ENCODE measurements at regions not wholly inside any gene's neighbourhood (a gene's known extent, or its start where the extent isn't known, plus 50 kb on each side); places are given as distances from the start of the nearest gene placed in this dataset.

GRCh38 chr6:105567140-105567539 lies 164.3 kb upstream of the PREP start:
- Histone ChIP-seq H3K27me3 (ENCODE audit: insufficient read depth) (no peaks in the 10 kb centered on the region), H3K9ac (no peak overlapping the region), H3K4me1 (ENCODE audit: control insufficient read depth in 1 of 2, insufficient read depth in 2 of 2, low read depth in 1 of 2, low read length in 1 of 2) (peaks cover 0 to 5% of the 10 kb centered on the region in 2 experiments; a peak in 1 of 4 replicates), H3F3A (replicated peaks; ENCODE audit: insufficient read depth) (peaks cover 3% of the 10 kb centered on the region), H3K4me2 (no peak overlapping the region), H3K9me3 (no peaks in the 10 kb centered on the region), H3K4me3 (ENCODE audit: low read depth in 2 of 2, low read length in 1 of 2) (no peak overlapping the region), H3K36me3 (replicated peaks in 1 of 2; ENCODE audit: control insufficient read depth in 1 of 2, insufficient read depth in 2 of 2, low read length in 1 of 2) (no peaks in the 10 kb centered on the region), H3K9me2 (no peaks in the 10 kb centered on the region), H3K27ac (ENCODE audit: low read depth in 2 of 2, low read length in 1 of 2) (peak overlapping the region in 1 of 2 experiments; percentile 24; a peak in 1 of 4 replicates), H3K79me2 (ENCODE audit: insufficient read depth) (no peaks in the 10 kb centered on the region), H4K20me1 (ENCODE audit: insufficient read depth) (no peaks in the 10 kb centered on the region), H2AFZ (ENCODE audit: low read depth) (no peak overlapping the region)
- TF ChIP-seq MXI1 (IDR thresholded peaks at IDR 0.05; ENCODE audit: low read depth, low read length), result no peak
- no peak for TF ChIP-seq RXRA (IDR thresholded peaks at IDR 0.05; ENCODE audit: borderline replicate concordance, low read depth)
- no peak for TF ChIP-seq YY1 (IDR thresholded peaks at IDR 0.05; ENCODE audit: low read depth)
- no peak for TF ChIP-seq JUND (IDR thresholded peaks at IDR 0.05)
- TF ChIP-seq POLR2AphosphoS5 (IDR thresholded peaks at IDR 0.05; ENCODE audit: low read depth, low read length), result no peak
- no peak for TF ChIP-seq GABPA (IDR thresholded peaks at IDR 0.05; ENCODE audit: low read depth)
- TF ChIP-seq SMC3 (IDR thresholded peaks at IDR 0.05; ENCODE audit: low read depth, low read length), result no peak
- TF ChIP-seq MAX (IDR thresholded peaks at IDR 0.05; ENCODE audit: low read depth), result no peak
- TF ChIP-seq ELF1 (IDR thresholded peaks at IDR 0.05), result no peak
- TF ChIP-seq TEAD4 (IDR thresholded peaks at IDR 0.05; ENCODE audit: borderline replicate concordance, insufficient read depth), result no peak
- CTCF ChIA-PET, result interaction anchor here (1.0 kb wide), 1 partner anchor 430 kb away, joined by 3 read pairs; no protein-coding TSS in a partner anchor
- no peak for DNase-seq
- POLR2A ChIA-PET, result no interaction called here
- WGBS (ENCODE audit: low lambda C conversion rate), result 30% methylated on average over 4 of the region's 4 CpGs

- POLR2A ChIA-PET, result no interaction called here
Measured at GRCh38 chr6:105566503-105566902, 163.6 kb upstream of the PREP start.

More at GRCh38 chr6:105566503-105566902, 163.6 kb upstream of the PREP start:
- no peaks in the 10 kb centered on the region for H3K79me2 ChIP-seq (ENCODE audit: insufficient read depth)
- no peaks in the 10 kb centered on the region for H3K9me2 ChIP-seq
- no peaks in the 10 kb centered on the region for H4K20me1 ChIP-seq (ENCODE audit: insufficient read depth)
- H3K36me3 ChIP-seq (replicated peaks in 1 of 2; ENCODE audit: control insufficient read depth in 1 of 2, insufficient read depth in 2 of 2, low read length in 1 of 2), result no peaks in the 10 kb centered on the region
- no peak overlapping the region for H3K9ac ChIP-seq
- H3K4me2 ChIP-seq, result no peak overlapping the region
- 68% methylated on average over 6 of the region's 6 CpGs for WGBS (ENCODE audit: low lambda C conversion rate)
- TF ChIP-seq GATA2 (CRISPR knock-in tag; IDR thresholded peaks at IDR 0.05) (no peak), TAF1 (IDR thresholded peaks at IDR 0.05; ENCODE audit: borderline replicate concordance, low read depth, low read length) (no peak), RAD21 (IDR thresholded peaks at IDR 0.05; ENCODE audit: low read length) (no peak), POLR2AphosphoS5 (IDR thresholded peaks at IDR 0.05; ENCODE audit: low read depth, low read length) (no peak), EZH2phosphoT487 (IDR thresholded peaks at IDR 0.05; ENCODE audit: borderline replicate concordance, low read depth) (no peak), JUND (IDR thresholded peaks at IDR 0.05) (no peak), FOSL2 (IDR thresholded peaks at IDR 0.05; ENCODE audit: borderline replicate concordance, low read depth) (no peak)
- TF ChIP-seq, protein P1, sequence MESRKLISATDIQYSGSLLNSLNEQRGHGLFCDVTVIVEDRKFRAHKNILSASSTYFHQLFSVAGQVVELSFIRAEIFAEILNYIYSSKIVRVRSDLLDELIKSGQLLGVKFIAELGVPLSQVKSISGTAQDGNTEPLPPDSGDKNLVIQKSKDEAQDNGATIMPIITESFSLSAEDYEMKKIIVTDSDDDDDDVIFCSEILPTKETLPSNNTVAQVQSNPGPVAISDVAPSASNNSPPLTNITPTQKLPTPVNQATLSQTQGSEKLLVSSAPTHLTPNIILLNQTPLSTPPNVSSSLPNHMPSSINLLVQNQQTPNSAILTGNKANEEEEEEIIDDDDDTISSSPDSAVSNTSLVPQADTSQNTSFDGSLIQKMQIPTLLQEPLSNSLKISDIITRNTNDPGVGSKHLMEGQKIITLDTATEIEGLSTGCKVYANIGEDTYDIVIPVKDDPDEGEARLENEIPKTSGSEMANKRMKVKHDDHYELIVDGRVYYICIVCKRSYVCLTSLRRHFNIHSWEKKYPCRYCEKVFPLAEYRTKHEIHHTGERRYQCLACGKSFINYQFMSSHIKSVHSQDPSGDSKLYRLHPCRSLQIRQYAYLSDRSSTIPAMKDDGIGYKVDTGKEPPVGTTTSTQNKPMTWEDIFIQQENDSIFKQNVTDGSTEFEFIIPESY (IDR thresholded peaks at IDR 0.05; ENCODE audit: borderline replicate concordance, low read depth), result no peak
- no peaks in the 10 kb centered on the region for H3K27me3 ChIP-seq (ENCODE audit: insufficient read depth)
- no peaks in the 10 kb centered on the region for H3K9me3 ChIP-seq
- H3F3A ChIP-seq (replicated peaks; ENCODE audit: insufficient read depth), result peaks cover 3% of the 10 kb centered on the region
- CTCF ChIA-PET, result interaction anchor here (0.5 to 1.0 kb wide), 2 partner anchors 410 to 431 kb away, joined by 3 read pairs; no protein-coding TSS in a partner anchor
- H3K4me3 ChIP-seq (ENCODE audit: low read depth in 2 of 2, low read length in 1 of 2), result no peak overlapping the region
- H3K4me1 ChIP-seq (ENCODE audit: control insufficient read depth in 1 of 2, insufficient read depth in 2 of 2, low read depth in 1 of 2, low read length in 1 of 2), result peaks cover 0 to 5% of the 10 kb centered on the region in 2 experiments; a peak in 1 of 4 replicates
- peak overlapping the region in 1 of 2 experiments; percentile 24; a peak in 2 of 4 replicates for H3K27ac ChIP-seq (ENCODE audit: low read depth in 2 of 2, low read length in 1 of 2)
- no peak for DNase-seq
- 0 out of 2 replicates have a peak overlapping the region, but pooled peaks have one; percentile 19 for H2AFZ ChIP-seq (ENCODE audit: low read depth)
